ENCODE measurements at regions not wholly inside any gene's neighbourhood (a gene's known extent, or its start where the extent isn't known, plus 50 kb on each side); places are given as distances from the start of the nearest gene placed in this dataset.

DNA sequence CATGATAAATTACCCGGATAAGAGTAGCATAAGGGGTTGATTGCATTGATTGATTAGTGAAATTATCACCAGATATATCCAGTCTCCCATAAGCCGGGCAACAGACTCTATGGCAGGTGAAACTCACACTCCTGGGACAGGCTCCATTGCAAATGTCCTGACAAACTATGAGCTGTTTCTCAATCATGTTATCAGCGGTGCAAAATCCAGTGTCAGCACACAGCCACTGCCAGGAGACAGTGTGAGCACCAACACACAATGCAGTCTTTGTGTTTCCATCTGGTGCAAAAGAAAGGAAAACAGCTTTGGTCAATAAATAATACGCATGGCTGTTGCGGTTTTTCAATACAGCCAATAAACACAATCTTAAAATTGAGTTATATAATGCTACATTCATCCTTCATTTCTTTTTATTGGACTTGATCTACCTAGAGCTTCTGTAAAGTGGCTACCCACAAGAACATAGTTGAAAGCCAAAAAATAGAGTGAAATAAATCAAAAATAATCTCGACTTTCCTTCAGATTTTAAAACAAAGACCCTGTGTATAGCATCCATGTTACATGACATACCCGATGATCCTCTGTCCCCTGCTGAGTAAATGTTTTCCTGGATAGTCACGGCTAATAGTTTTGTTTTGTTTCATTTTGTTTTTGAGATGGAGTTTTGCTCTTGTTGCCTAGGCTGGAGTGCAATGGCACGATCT, 64.3 kb upstream of the AFDN start (continued):
- TF ChIP-seq FOXM1 (CRISPR knock-in tag; IDR thresholded peaks at IDR 0.05) (no peak), MAFG (CRISPR knock-in tag; IDR thresholded peaks at IDR 0.05) (no peak), ZBTB8A (CRISPR knock-in tag; IDR thresholded peaks at IDR 0.05; ENCODE audit: borderline replicate concordance, low read depth) (no peak), NR2C2 (CRISPR knock-in tag; IDR thresholded peaks at IDR 0.05; ENCODE audit: borderline replicate concordance) (peak; percentile 72), ZNF430 (CRISPR knock-in tag; IDR thresholded peaks at IDR 0.05) (no peak), ZMYM2 (CRISPR knock-in tag; IDR thresholded peaks at IDR 0.05) (no peak), ARNT2 (CRISPR knock-in tag; IDR thresholded peaks at IDR 0.05; ENCODE audit: low read depth) (peak; percentile 25), ZNF614 (CRISPR knock-in tag; IDR thresholded peaks at IDR 0.05; ENCODE audit: borderline replicate concordance) (no peak; the same call in 1 of the 2 replicates), ZNF205 (CRISPR knock-in tag; IDR thresholded peaks at IDR 0.05) (peak; percentile 92), NKX3-1 (CRISPR knock-in tag; IDR thresholded peaks at IDR 0.05) (no peak; the same call in 1 of the 2 replicates), ZBTB38 (CRISPR knock-in tag; IDR thresholded peaks at IDR 0.05) (no peak), ZNF883 (CRISPR knock-in tag; IDR thresholded peaks at IDR 0.05; ENCODE audit: not compliant biosample characterization) (no peak), SYNCRIP (IDR thresholded peaks at IDR 0.05; ENCODE audit: insufficient read depth, low read depth, low read length) (no peak), DPF2 (CRISPR knock-in tag; IDR thresholded peaks at IDR 0.05; ENCODE audit: borderline replicate concordance, low read depth) (peak; percentile 99), SOX6 (IDR thresholded peaks at IDR 0.05) (no peak), SOX6 (CRISPR knock-in tag; IDR thresholded peaks at IDR 0.05) (peak; percentile 98), RBFOX2 (IDR thresholded peaks at IDR 0.05; ENCODE audit: low read depth, low read length) (0 out of 2 replicates have a peak, but pooled peaks have one; percentile 16), YEATS2 (CRISPR knock-in tag; IDR thresholded peaks at IDR 0.05; ENCODE audit: borderline replicate concordance) (no peak), HOXA7 (CRISPR knock-in tag; IDR thresholded peaks at IDR 0.05) (no peak), MAFF (IDR thresholded peaks at IDR 0.05; ENCODE audit: low read depth, low read length) (peak; percentile 93), LCORL (IDR thresholded peaks at IDR 0.05) (peak; percentile 76), LCORL (CRISPR knock-in tag; IDR thresholded peaks at IDR 0.05) (peak; percentile 94), MXD4 (CRISPR knock-in tag; IDR thresholded peaks at IDR 0.05) (0 out of 2 replicates have a peak, but pooled peaks have one; percentile 45), NFKB2 (CRISPR knock-in tag; IDR thresholded peaks at IDR 0.05; ENCODE audit: borderline replicate concordance) (no peak), ZNF441 (CRISPR knock-in tag; IDR thresholded peaks at IDR 0.05; ENCODE audit: borderline replicate concordance) (peak; percentile 67; the same call in 1 of the 2 replicates), THAP11 (CRISPR knock-in tag; IDR thresholded peaks at IDR 0.05) (peak; percentile 79), ARNTL (CRISPR knock-in tag; IDR thresholded peaks at IDR 0.05) (peak; percentile 72; the same call in 1 of the 2 replicates)
- TF ChIP-seq, protein P1, sequence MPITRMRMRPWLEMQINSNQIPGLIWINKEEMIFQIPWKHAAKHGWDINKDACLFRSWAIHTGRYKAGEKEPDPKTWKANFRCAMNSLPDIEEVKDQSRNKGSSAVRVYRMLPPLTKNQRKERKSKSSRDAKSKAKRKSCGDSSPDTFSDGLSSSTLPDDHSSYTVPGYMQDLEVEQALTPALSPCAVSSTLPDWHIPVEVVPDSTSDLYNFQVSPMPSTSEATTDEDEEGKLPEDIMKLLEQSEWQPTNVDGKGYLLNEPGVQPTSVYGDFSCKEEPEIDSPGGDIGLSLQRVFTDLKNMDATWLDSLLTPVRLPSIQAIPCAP (CRISPR knock-in tag; IDR thresholded peaks at IDR 0.05; ENCODE audit: low read depth): no peak
- TF ChIP-seq, protein P2, sequence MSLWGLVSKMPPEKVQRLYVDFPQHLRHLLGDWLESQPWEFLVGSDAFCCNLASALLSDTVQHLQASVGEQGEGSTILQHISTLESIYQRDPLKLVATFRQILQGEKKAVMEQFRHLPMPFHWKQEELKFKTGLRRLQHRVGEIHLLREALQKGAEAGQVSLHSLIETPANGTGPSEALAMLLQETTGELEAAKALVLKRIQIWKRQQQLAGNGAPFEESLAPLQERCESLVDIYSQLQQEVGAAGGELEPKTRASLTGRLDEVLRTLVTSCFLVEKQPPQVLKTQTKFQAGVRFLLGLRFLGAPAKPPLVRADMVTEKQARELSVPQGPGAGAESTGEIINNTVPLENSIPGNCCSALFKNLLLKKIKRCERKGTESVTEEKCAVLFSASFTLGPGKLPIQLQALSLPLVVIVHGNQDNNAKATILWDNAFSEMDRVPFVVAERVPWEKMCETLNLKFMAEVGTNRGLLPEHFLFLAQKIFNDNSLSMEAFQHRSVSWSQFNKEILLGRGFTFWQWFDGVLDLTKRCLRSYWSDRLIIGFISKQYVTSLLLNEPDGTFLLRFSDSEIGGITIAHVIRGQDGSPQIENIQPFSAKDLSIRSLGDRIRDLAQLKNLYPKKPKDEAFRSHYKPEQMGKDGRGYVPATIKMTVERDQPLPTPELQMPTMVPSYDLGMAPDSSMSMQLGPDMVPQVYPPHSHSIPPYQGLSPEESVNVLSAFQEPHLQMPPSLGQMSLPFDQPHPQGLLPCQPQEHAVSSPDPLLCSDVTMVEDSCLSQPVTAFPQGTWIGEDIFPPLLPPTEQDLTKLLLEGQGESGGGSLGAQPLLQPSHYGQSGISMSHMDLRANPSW (CRISPR knock-in tag; IDR thresholded peaks at IDR 0.05; ENCODE audit: borderline replicate concordance): no peak
